Epithelial cell of proximal tubule (primary cell): ENCODE measurements at regions not wholly inside any gene's neighbourhood (a gene's known extent, or its start where the extent isn't known, plus 50 kb on each side); places are given as distances from the start of the nearest gene placed in this dataset.
"Not testable (repeated sequence)": the region's sequence is repeated elsewhere in the genome, so short reads cannot be mapped to it uniquely, and the experiment has no call there.

ENCODE experiments used
- DNase-seq: peaks from one replicate; pipeline ENCODE4 v3.0.0-alpha.2; 2011; ENCODE audit warnings: low read depth
- H3K4me3 ChIP-seq: 2 replicates; pipeline ENCODE4 v1.5.1; 2011; ENCODE audit warnings: low read depth, mild to moderate bottlenecking, low read length
- TF ChIP-seq, protein P1 (sequence below): conservative IDR thresholded peaks from 2 replicates; pipeline ENCODE4 v1.5.1; 2012; ENCODE audit warnings: low read depth, mild to moderate bottlenecking, low read length

DNA sequence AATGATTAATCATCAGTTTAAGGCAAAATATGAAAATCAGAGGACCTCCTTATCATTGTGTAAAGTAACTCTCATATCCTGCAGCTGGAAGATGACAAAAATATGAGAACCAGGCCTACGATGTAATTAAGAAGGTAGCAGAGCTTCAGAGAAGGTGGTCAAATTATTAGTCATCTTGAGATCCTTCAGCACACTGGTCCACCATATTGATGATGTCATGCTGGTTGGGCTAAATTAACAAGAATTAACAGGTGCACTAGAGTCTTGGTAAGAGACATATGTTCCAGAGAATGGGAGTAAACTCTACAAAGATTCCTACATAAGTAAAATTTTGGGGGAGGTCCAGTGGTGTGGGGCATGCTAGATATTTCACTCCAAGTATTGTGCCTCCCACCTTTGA is 112.8 kb downstream of the OTOR start:
- TF ChIP-seq, protein P1, sequence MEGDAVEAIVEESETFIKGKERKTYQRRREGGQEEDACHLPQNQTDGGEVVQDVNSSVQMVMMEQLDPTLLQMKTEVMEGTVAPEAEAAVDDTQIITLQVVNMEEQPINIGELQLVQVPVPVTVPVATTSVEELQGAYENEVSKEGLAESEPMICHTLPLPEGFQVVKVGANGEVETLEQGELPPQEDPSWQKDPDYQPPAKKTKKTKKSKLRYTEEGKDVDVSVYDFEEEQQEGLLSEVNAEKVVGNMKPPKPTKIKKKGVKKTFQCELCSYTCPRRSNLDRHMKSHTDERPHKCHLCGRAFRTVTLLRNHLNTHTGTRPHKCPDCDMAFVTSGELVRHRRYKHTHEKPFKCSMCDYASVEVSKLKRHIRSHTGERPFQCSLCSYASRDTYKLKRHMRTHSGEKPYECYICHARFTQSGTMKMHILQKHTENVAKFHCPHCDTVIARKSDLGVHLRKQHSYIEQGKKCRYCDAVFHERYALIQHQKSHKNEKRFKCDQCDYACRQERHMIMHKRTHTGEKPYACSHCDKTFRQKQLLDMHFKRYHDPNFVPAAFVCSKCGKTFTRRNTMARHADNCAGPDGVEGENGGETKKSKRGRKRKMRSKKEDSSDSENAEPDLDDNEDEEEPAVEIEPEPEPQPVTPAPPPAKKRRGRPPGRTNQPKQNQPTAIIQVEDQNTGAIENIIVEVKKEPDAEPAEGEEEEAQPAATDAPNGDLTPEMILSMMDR: no peak
- H3K4me3 ChIP-seq: no peak overlapping the region
- no peak for DNase-seq

DNA sequence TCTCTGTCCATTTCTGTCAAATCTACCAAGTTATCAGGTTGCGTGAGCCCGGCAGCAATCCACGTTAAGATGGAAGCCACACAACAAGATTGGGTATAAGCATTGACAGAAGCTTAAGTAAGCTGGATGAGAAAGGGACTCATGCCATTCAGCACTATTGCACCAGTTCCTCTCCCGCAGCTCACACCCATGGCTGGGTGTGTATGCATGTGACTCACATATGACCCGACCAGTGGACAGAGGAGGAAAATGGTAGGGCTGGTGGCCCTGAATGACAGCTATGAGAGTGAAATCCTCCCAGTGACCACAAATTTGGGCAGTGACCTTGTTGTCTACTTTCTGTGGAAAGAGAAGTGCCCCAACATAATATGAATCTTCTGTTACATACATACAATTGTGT is 113.5 kb downstream of the OTOR start:
- no peak for DNase-seq
- TF ChIP-seq, protein P1: no peak
- no peak overlapping the region for H3K4me3 ChIP-seq

DNA sequence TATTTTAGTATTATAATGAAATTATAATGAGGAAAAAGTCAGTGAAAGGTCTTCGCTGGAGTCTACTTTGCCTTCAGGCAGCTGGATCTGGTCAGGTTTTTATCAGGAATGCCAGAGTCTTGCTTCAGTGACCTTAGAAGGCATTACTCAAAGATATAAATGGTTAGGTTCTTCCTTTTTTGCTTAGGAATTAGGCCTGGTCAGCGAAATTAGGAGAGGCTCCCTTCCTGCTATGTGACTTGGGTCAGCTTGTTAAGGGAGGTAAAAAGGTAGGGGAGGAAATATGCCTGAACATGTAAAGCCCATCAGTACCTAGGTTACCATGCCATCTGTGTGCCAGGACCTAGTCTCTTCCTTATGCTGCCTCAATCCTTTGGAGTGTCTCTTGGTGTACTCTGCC is 115.1 kb downstream of the OTOR start:
- no peak for DNase-seq
- no peak overlapping the region for H3K4me3 ChIP-seq
- TF ChIP-seq, protein P1: no peak

DNA sequence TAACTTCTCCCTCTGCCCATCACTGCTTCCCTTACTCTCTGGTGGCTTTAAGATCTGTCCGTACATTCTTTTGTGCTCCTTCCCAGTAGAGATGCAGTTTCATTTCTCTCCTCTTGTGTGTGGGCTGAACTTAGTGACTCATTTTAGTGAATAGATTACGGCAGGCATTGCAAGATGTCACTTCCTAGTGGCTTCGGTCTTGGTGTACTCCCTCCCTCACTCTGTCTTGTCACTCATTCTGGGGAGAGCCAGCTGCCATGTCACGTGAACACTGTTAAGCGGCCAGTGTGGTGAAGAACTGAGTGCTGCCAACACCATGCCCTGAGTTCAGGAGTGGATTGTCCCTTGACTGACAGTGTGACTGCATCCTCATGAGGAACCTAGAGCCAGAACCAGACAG is 115.9 kb downstream of the OTOR start:
- TF ChIP-seq, protein P1: no peak
- DNase-seq: no peak
- no peak overlapping the region for H3K4me3 ChIP-seq

DNA sequence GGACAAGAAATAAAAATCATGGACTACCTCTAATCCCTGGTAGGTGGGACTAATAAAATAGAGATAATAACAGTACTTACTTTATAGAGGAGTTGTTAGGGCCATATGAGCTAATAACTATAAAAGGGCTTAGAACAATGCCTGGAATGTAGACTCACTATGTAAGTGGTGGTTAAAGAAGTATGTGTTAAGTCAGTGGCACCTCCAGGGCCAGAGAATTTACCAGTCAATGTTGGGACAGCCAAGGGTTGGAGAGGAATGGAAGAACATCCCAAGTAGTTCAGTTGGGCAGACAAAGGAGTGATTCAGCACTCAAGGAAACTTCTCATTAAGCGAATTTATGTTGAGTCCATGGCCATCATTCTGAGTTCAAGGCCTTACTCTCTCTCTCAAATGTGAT is 116.8 kb downstream of the OTOR start:
- no peak for DNase-seq

DNA sequence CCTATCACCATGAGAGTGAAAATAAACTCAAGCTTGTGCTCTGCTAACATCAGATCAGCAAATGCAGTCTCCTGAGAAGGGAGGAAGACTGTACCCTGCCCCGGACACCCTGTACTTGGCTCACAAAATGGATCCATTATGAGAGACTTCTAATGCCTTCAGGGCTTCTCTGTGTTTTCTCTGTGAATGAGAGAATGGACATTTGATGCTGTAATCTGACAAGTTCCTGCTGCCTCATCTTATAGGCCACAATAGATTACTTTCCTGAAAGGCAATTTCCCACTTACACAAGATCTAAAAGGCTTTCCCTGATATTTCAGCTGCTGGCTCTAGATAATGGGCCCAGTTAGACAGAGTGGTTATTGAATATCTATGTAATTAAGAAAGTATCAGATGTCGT is 117.2 kb downstream of the OTOR start:
- H3K4me3 ChIP-seq: no peak overlapping the region
- no peak for DNase-seq
- TF ChIP-seq, protein P1: no peak

More for the DNA sequence above, 116.8 kb downstream of the OTOR start:
- H3K4me3 ChIP-seq: no peak overlapping the region
- TF ChIP-seq, protein P1: no peak

DNA sequence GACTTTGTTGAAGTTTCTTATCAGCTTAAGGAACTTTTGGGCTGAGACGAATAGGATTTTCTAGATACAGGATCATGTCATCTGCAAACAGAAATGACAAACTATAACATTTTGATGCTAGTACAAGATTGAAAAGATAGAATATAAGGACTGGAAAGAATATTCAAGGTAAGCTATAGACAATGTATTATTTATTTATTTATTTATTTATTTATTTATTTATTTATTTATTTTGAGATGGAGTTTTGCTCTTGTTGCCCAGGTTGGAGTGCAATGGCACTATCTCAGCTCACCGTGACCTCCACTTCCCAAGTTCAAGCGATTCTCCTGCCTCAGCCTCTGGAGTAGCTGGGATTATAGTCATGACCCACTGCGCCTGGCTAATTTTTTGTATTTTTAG is 125.0 kb downstream of the OTOR start:
- H3K4me3 ChIP-seq, DNase-seq: not testable (repeated sequence)
